ENCODE measurements at regions not wholly inside any gene's neighbourhood (a gene's known extent, or its start where the extent isn't known, plus 50 kb on each side); places are given as distances from the start of the nearest gene placed in this dataset.

GRCh38 chr16:86778108-86778745 lies 199.9 kb downstream of the FOXL1 start (continued):
- TF ChIP-seq, protein P1, sequence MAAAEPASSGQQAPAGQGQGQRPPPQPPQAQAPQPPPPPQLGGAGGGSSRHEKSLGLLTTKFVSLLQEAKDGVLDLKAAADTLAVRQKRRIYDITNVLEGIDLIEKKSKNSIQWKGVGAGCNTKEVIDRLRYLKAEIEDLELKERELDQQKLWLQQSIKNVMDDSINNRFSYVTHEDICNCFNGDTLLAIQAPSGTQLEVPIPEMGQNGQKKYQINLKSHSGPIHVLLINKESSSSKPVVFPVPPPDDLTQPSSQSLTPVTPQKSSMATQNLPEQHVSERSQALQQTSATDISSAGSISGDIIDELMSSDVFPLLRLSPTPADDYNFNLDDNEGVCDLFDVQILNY (CRISPR knock-in tag; IDR thresholded peaks at IDR 0.05) = no peak
- TF ChIP-seq ZNF396 (CRISPR knock-in tag; IDR thresholded peaks at IDR 0.05; ENCODE audit: borderline replicate concordance) (no peak), ZBTB21 (CRISPR knock-in tag; IDR thresholded peaks at IDR 0.05; ENCODE audit: borderline replicate concordance) (no peak)
- TF ChIP-seq, protein P2, sequence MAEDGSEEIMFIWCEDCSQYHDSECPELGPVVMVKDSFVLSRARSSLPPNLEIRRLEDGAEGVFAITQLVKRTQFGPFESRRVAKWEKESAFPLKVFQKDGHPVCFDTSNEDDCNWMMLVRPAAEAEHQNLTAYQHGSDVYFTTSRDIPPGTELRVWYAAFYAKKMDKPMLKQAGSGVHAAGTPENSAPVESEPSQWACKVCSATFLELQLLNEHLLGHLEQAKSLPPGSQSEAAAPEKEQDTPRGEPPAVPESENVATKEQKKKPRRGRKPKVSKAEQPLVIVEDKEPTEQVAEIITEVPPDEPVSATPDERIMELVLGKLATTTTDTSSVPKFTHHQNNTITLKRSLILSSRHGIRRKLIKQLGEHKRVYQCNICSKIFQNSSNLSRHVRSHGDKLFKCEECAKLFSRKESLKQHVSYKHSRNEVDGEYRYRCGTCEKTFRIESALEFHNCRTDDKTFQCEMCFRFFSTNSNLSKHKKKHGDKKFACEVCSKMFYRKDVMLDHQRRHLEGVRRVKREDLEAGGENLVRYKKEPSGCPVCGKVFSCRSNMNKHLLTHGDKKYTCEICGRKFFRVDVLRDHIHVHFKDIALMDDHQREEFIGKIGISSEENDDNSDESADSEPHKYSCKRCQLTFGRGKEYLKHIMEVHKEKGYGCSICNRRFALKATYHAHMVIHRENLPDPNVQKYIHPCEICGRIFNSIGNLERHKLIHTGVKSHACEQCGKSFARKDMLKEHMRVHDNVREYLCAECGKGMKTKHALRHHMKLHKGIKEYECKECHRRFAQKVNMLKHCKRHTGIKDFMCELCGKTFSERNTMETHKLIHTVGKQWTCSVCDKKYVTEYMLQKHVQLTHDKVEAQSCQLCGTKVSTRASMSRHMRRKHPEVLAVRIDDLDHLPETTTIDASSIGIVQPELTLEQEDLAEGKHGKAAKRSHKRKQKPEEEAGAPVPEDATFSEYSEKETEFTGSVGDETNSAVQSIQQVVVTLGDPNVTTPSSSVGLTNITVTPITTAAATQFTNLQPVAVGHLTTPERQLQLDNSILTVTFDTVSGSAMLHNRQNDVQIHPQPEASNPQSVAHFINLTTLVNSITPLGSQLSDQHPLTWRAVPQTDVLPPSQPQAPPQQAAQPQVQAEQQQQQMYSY (CRISPR knock-in tag; IDR thresholded peaks at IDR 0.05) = no peak

DNA sequence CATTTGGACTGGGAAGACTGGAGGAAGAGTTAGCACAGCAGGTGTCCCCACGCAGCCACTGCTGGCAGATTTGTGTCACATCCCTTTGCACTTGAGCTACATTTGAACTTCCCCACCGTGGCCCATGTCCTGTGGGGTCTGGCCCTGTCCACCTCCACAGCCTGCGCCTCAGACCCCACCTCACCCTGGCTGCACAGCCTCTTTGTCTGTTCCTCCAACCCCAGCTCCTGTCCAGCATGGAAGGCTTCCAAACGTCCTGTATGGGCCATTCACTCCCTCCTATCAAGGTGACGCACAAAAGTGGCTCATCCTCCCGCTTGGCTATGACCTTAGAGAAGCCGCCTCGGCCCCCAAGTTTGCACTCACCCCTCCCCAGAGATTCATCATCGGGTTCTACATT lies 200.6 kb downstream of the FOXL1 start:
- H3K27me3 Mint-ChIP-seq (ENCODE audit: low read depth) = no peaks in the 10 kb centered on the region
- TF ChIP-seq NR3C1 (CRISPR knock-in tag; conservative IDR thresholded peaks at IDR 0.05; ENCODE audit: low read depth) (no peak), ZNF219 (CRISPR knock-in tag; IDR thresholded peaks at IDR 0.05; ENCODE audit: borderline replicate concordance) (no peak), ZBTB43 (CRISPR knock-in tag; IDR thresholded peaks at IDR 0.05) (no peak), ZNF416 (CRISPR knock-in tag; IDR thresholded peaks at IDR 0.05) (no peak)
- TF ChIP-seq, protein P3, sequence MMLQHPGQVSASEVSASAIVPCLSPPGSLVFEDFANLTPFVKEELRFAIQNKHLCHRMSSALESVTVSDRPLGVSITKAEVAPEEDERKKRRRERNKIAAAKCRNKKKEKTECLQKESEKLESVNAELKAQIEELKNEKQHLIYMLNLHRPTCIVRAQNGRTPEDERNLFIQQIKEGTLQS (CRISPR knock-in tag; conservative IDR thresholded peaks at IDR 0.05) = no peak
- ChIA-PET CTCF (interaction anchor here (1.0 to 3.3 kb wide), 2 partner anchors 95 to 284 kb away, joined by 3 to 10 read pairs; no protein-coding TSS in a partner anchor), POLR2A (no interaction called here)
- no peaks in the 10 kb centered on the region for H3K9me3 Mint-ChIP-seq
- H3K4me1 Mint-ChIP-seq = no peaks in the 10 kb centered on the region
- no peak for DNase-seq (ENCODE audit: low spot score)
- no peak overlapping the region for H3K27ac Mint-ChIP-seq
- H3K4me3 Mint-ChIP-seq = no peak overlapping the region
- no peaks in the 10 kb centered on the region for H3K36me3 Mint-ChIP-seq
- no peak for ATAC-seq

DNA sequence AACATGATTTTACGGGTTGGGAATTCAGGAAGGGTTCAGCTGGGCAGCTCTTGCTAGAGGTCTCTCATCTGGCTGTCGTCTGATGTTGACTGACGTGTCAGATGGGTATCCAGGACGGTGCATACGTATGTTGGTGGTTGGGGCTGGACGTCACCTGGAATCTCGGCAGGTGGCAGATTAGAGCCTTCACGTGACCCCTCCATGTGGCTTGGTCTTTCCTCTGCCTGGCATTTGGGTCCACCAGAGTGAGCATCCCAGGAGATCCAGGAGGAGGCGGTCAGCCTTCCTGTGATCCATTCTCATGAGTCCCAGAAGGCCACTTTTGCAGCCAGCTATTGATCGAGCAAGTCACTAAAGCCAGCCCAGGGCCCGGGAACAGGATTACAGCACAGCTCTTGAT lies 202.7 kb downstream of the FOXL1 start:
- Mint-ChIP-seq H3K36me3 (no peaks in the 10 kb centered on the region), H3K9me3 (no peaks in the 10 kb centered on the region), H3K4me3 (no peak overlapping the region), H3K4me1 (no peaks in the 10 kb centered on the region), H3K27ac (no peak overlapping the region), H3K27me3 (ENCODE audit: low read depth) (no peaks in the 10 kb centered on the region)
- TF ChIP-seq ETV6 (CRISPR knock-in tag; IDR thresholded peaks at IDR 0.05) = no peak
- TF ChIP-seq FOXK1 (CRISPR knock-in tag; IDR thresholded peaks at IDR 0.05) = no peak
- TF ChIP-seq CREM (CRISPR knock-in tag; IDR thresholded peaks at IDR 0.05) = no peak
- no peak for TF ChIP-seq ZBTB43 (CRISPR knock-in tag; IDR thresholded peaks at IDR 0.05)
- TF ChIP-seq SMAD4 (CRISPR knock-in tag; IDR thresholded peaks at IDR 0.05) = no peak
- TF ChIP-seq, protein P1 (CRISPR knock-in tag; IDR thresholded peaks at IDR 0.05) = no peak
- no peak for TF ChIP-seq NFE2L1 (CRISPR knock-in tag; IDR thresholded peaks at IDR 0.05)
- TF ChIP-seq MYBL2 (CRISPR knock-in tag; IDR thresholded peaks at IDR 0.05) = no peak
- TF ChIP-seq OVOL2 (CRISPR knock-in tag; IDR thresholded peaks at IDR 0.05; ENCODE audit: borderline replicate concordance) = no peak
- TF ChIP-seq CREB1 (CRISPR knock-in tag; IDR thresholded peaks at IDR 0.05) = no peak
- TF ChIP-seq CBFB (CRISPR knock-in tag; IDR thresholded peaks at IDR 0.05; ENCODE audit: low read depth) = no peak
- TF ChIP-seq NR1H2 (CRISPR knock-in tag; IDR thresholded peaks at IDR 0.05) = no peak
- DNase-seq (ENCODE audit: low spot score) (no peak), ATAC-seq (no peak)
- CTCF ChIA-PET = interaction anchor here (3.3 kb wide), 1 partner anchor 93 kb away, joined by 10 read pairs; no protein-coding TSS in a partner anchor
- POLR2A ChIA-PET = interaction anchor here (0.9 kb wide), 1 partner anchor 318 kb away, joined by 3 read pairs; no protein-coding TSS in a partner anchor
